HG03196 (cell line): ENCODE measurements at regions not wholly inside any gene's neighbourhood (a gene's known extent, or its start where the extent isn't known, plus 50 kb on each side); places are given as distances from the start of the nearest gene placed in this dataset.

Experiments used
- ATAC-seq: cut with Tn5 transposase; IDR thresholded peaks from one replicate; pipeline ENCODE4 v1.9.1; 2021; ENCODE audit not compliant: unreplicated experiment

- ATAC-seq, result no peak
Observed at GRCh38 chr18:55818284-55818683, 230.3 kb upstream of the TCF4 start.

GRCh38 chr18:55811925-55812324 is 223.9 kb upstream of the TCF4 start:
- no peak for ATAC-seq

GRCh38 chr18:55805666-55806065 is 217.7 kb upstream of the TCF4 start:
- no peak for ATAC-seq

- no peak for ATAC-seq
Observed at GRCh38 chr18:55795101-55795669, 207.2 kb upstream of the TCF4 start.

- ATAC-seq, result no peak
Observed at GRCh38 chr18:55794288-55795052, 206.5 kb upstream of the TCF4 start.

GRCh38 chr18:55790296-55790695 is 202.3 kb upstream of the TCF4 start:
- ATAC-seq, result no peak

GRCh38 chr18:55787536-55788073 is 199.6 kb upstream of the TCF4 start:
- ATAC-seq, result no peak

- ATAC-seq, result no peak
Observed at GRCh38 chr18:55786651-55787272, 198.8 kb upstream of the TCF4 start.

GRCh38 chr18:55783921-55784320 is 195.9 kb upstream of the TCF4 start:
- ATAC-seq, result no peak

- no peak for ATAC-seq
Observed at GRCh38 chr18:55781481-55781957, 193.5 kb upstream of the TCF4 start.

GRCh38 chr18:55780586-55781071 is 192.6 kb upstream of the TCF4 start:
- no peak for ATAC-seq

GRCh38 chr18:55779691-55780585 is 191.9 kb upstream of the TCF4 start:
- ATAC-seq, result no peak

GRCh38 chr18:55778788-55779690 is 191.0 kb upstream of the TCF4 start:
- no peak for ATAC-seq

- no peak for ATAC-seq
Observed at GRCh38 chr18:55777666-55778304, 189.8 kb upstream of the TCF4 start.

- no peak for ATAC-seq
Observed at GRCh38 chr18:55775972-55776371, 188.0 kb upstream of the TCF4 start.

GRCh38 chr18:55774505-55774904 is 186.5 kb upstream of the TCF4 start:
- no peak for ATAC-seq

GRCh38 chr18:55768255-55768654 is 180.3 kb upstream of the TCF4 start:
- ATAC-seq, result no peak

- ATAC-seq, result no peak
Observed at GRCh38 chr18:55764386-55764785, 176.4 kb upstream of the TCF4 start.

- no peak for ATAC-seq
Observed at GRCh38 chr18:55763805-55764204, 175.8 kb upstream of the TCF4 start.
